ENCODE measurements at regions not wholly inside any gene's neighbourhood (a gene's known extent, or its start where the extent isn't known, plus 50 kb on each side); places are given as distances from the start of the nearest gene placed in this dataset.

GRCh38 chr17:79473111-79473875 lies 137.6 kb downstream of the RBFOX3 start:
- TF ChIP-seq RCOR1 (IDR thresholded peaks at IDR 0.05; ENCODE audit: low read depth, low read length) = no peak
- TF ChIP-seq TP53 (CRISPR knock-in tag; IDR thresholded peaks at IDR 0.05) = no peak
- TF ChIP-seq POLR2A (IDR thresholded peaks at IDR 0.05; ENCODE audit: low read length) = no peak
- TF ChIP-seq MAX (IDR thresholded peaks at IDR 0.05) = peak; percentile 87
- TF ChIP-seq CTCF (IDR thresholded peaks at IDR 0.05) = no peak

Data from A549 (cell line).